IMR-90 (cell line): ENCODE measurements at regions not wholly inside any gene's neighbourhood (a gene's known extent, or its start where the extent isn't known, plus 50 kb on each side); places are given as distances from the start of the nearest gene placed in this dataset.
A peak's percentile ranks its signal among the peaks of the same experiment; 100 is the strongest.

ENCODE experiments used
- ATAC-seq: fragments of 200-7000 bp; cut with Tn5 transposase; 2 replicates; pipeline ENCODE4 v1.9.1; 2020; ENCODE audit warnings: low read depth, mild to moderate bottlenecking, moderate library complexity
- BruUV-seq: library from RNA; stranded (reverse); fragments of 400-500 nt; replicated peaks from 2 replicates; lab custom pipeline; 2021; lab: Mats Ljungman, UMichigan
- CTCF ChIA-PET: fragments of 300-600 bp; formaldehyde crosslinking; extraction: SDS; loops from one replicate; lab custom pipeline; 2021; ENCODE audit warnings: antibody characterized with exemption; lab: Yijun Ruan, JAX
- POLR2A ChIA-PET: fragments of 300-600 bp; sonication (Branson Sonifier 250); formaldehyde crosslinking; loops from one replicate; lab custom pipeline; 2022; ENCODE audit warnings: antibody characterized with exemption; ENCODE audit not compliant: unreplicated experiment; lab: Charles Lee
- DNase-seq: peaks from one replicate; pipeline ENCODE4 v3.0.0; 2013
- H2AFZ ChIP-seq: replicated peaks from 2 replicates; pipeline ENCODE3; 2013; ENCODE audit warnings: low read length, mild to moderate bottlenecking; ENCODE audit not compliant: poor library complexity
- H2AK5ac ChIP-seq: 2 replicates; pipeline ENCODE4 v1.6.1; 2013; ENCODE audit warnings: low read depth, low read length, inconsistent platforms
- H2AK9ac ChIP-seq: replicated peaks from 2 replicates; pipeline ENCODE3; 2013; ENCODE audit warnings: mild to moderate bottlenecking, low read depth, low read length, moderate library complexity; ENCODE audit not compliant: poor library complexity
- H2BK120ac ChIP-seq: 2 replicates; pipeline ENCODE4 v1.6.1; 2013; ENCODE audit warnings: low read depth, low read length, inconsistent platforms
- H2BK15ac ChIP-seq: 3 replicates; pipeline ENCODE4 v1.6.1; 2013; ENCODE audit warnings: low read depth, low read length, inconsistent platforms
- H2BK20ac ChIP-seq: 2 replicates; pipeline ENCODE4 v1.6.1; 2013; ENCODE audit warnings: low read depth, mild to moderate bottlenecking, inconsistent platforms, low read length, moderate library complexity
- H2BK5ac ChIP-seq: 2 replicates; pipeline ENCODE4 v1.6.1; 2013; ENCODE audit warnings: mild to moderate bottlenecking, low read depth, low read length, inconsistent platforms; ENCODE audit not compliant: poor library complexity, severe bottlenecking
- H3K14ac ChIP-seq: replicated peaks from 2 replicates; pipeline ENCODE4 v1.6.1; 2013; ENCODE audit warnings: low read depth, low read length, inconsistent platforms
- H3K18ac ChIP-seq: 2 replicates; pipeline ENCODE4 v1.6.1; 2013; ENCODE audit warnings: low read depth, low read length, control low read depth
- H3K23ac ChIP-seq: 2 replicates; pipeline ENCODE4 v1.6.1; 2013; ENCODE audit warnings: low read depth, low read length, inconsistent platforms
- H3K27ac ChIP-seq: 2 replicates; pipeline ENCODE4 v1.5.1; 2013; ENCODE audit warnings: mild to moderate bottlenecking, control low read depth, low read length; ENCODE audit not compliant: insufficient read depth
- H3K27me3 ChIP-seq: 2 replicates; pipeline ENCODE4 v1.6.1; 2013; ENCODE audit warnings: low read length; ENCODE audit not compliant: control insufficient read depth, insufficient read depth
- H3K36me3 ChIP-seq: 2 replicates; pipeline ENCODE4 v1.6.1; 2013; ENCODE audit warnings: low read length, mixed read lengths; ENCODE audit not compliant: control insufficient read depth, insufficient read depth
- H3K4ac ChIP-seq: 2 replicates; pipeline ENCODE4 v1.6.1; 2013; ENCODE audit warnings: low read depth, low read length, inconsistent platforms
- H3K4me1 ChIP-seq: 2 replicates; pipeline ENCODE4 v1.6.1; 2013; ENCODE audit warnings: low read length, mixed read lengths; ENCODE audit not compliant: control insufficient read depth, insufficient read depth
- H3K4me2 ChIP-seq: 2 replicates; pipeline ENCODE4 v1.6.1; 2013; ENCODE audit warnings: low read depth, mild to moderate bottlenecking, control low read depth, low read length, moderate library complexity
- H3K4me3 ChIP-seq: 2 replicates; pipeline ENCODE4 v1.5.1; 2013; ENCODE audit warnings: low read depth, mild to moderate bottlenecking, control low read depth, low read length, moderate library complexity; ENCODE audit not compliant: insufficient read depth
- H3K56ac ChIP-seq: 2 replicates; pipeline ENCODE4 v1.6.1; 2013; ENCODE audit warnings: low read length, inconsistent platforms; ENCODE audit not compliant: insufficient read depth; ENCODE audit errors: extremely low read depth
- H3K79me1 ChIP-seq, 2 experiments: 2 replicates each; pipeline ENCODE4 v1.6.1; 2013; ENCODE audit warnings: low read length in 2 of 2, inconsistent platforms in 1 of 2, low read depth in 1 of 2
- H3K9ac ChIP-seq: 2 replicates; pipeline ENCODE4 v1.6.1; 2013; ENCODE audit warnings: low read depth, low read length, control low read depth
- H3K9me1 ChIP-seq: 2 replicates; pipeline ENCODE4 v1.6.1; 2013; ENCODE audit warnings: low read length, inconsistent platforms; ENCODE audit not compliant: insufficient read depth
- H3K9me3 ChIP-seq: 2 replicates; pipeline ENCODE4 v1.6.1; 2013; ENCODE audit warnings: low read length; ENCODE audit not compliant: control insufficient read depth, insufficient read depth
- H4K20me1 ChIP-seq: 2 replicates; pipeline ENCODE4 v1.6.1; 2013; ENCODE audit warnings: low read length, inconsistent platforms; ENCODE audit not compliant: insufficient read depth
- H4K5ac ChIP-seq: 2 replicates; pipeline ENCODE4 v1.6.1; 2013; ENCODE audit warnings: mild to moderate bottlenecking, low read depth, low read length, control low read depth
- H4K8ac ChIP-seq, 2 experiments: 2 replicates each; pipeline ENCODE4 v1.6.1; 2013; ENCODE audit warnings: low read depth in 2 of 2, low read length in 2 of 2, control low read depth in 1 of 2, inconsistent platforms in 1 of 2
- H4K91ac ChIP-seq: 2 replicates; pipeline ENCODE4 v1.6.1; 2013; ENCODE audit warnings: low read depth, low read length, inconsistent platforms; ENCODE audit not compliant: insufficient read depth
- BHLHE40 ChIP-seq: fragments of 150-350 bp; IDR thresholded peaks from 2 replicates; pipeline ENCODE4 v1.6.1; 2016; ENCODE audit warnings: mild to moderate bottlenecking, low read depth, low read length
- CEBPB ChIP-seq: IDR thresholded peaks from 2 replicates; pipeline ENCODE4 v1.6.1; 2012; ENCODE audit warnings: low read depth, low read length, improper control_type of control experiment
- CHD1 ChIP-seq: IDR thresholded peaks from 2 replicates; pipeline ENCODE4 v1.6.1; 2012; ENCODE audit warnings: low read depth, low read length, improper control_type of control experiment
- CTCF ChIP-seq: conservative IDR thresholded peaks from 2 replicates; pipeline ENCODE4 v1.5.1; 2012; ENCODE audit warnings: mild to moderate bottlenecking, low read depth, low read length, improper control_type of control experiment
- FOS ChIP-seq: fragments of 150-350 bp; IDR thresholded peaks from 2 replicates; pipeline ENCODE4 v1.6.1; 2016; ENCODE audit warnings: low read depth, low read length
- MAFK ChIP-seq: IDR thresholded peaks from 2 replicates; pipeline ENCODE4 v1.6.1; 2012; ENCODE audit warnings: low read depth, low read length, improper control_type of control experiment
- MAZ ChIP-seq: IDR thresholded peaks from 2 replicates; pipeline ENCODE4 v1.6.1; 2012; ENCODE audit warnings: low read depth, mild to moderate bottlenecking, low read length, improper control_type of control experiment, moderate library complexity, borderline replicate concordance
- MXI1 ChIP-seq: IDR thresholded peaks from 2 replicates; pipeline ENCODE4 v1.6.1; 2012; ENCODE audit warnings: low read depth, mild to moderate bottlenecking, low read length, moderate library complexity, borderline replicate concordance
- NFE2L2 ChIP-seq: fragments of 150-350 bp; IDR thresholded peaks from 2 replicates; pipeline ENCODE4 v1.6.1; 2016; ENCODE audit warnings: low read depth, mild to moderate bottlenecking, low read length
- POLR2A ChIP-seq: IDR thresholded peaks from 2 replicates; pipeline ENCODE4 v1.6.1; 2012; ENCODE audit warnings: mild to moderate bottlenecking, low read depth, low read length
- RAD21 ChIP-seq: IDR thresholded peaks from 2 replicates; pipeline ENCODE4 v1.6.1; 2012; ENCODE audit warnings: low read length, improper control_type of control experiment
- RCOR1 ChIP-seq: IDR thresholded peaks from 2 replicates; pipeline ENCODE4 v1.6.1; 2012; ENCODE audit warnings: mild to moderate bottlenecking, low read length, improper control_type of control experiment; ENCODE audit not compliant: insufficient replicate concordance
- RFX5 ChIP-seq: IDR thresholded peaks from 2 replicates; pipeline ENCODE4 v1.8.0; 2012; ENCODE audit warnings: low read depth, mild to moderate bottlenecking, low read length, moderate library complexity
- SMC3 ChIP-seq: fragments of 150-350 bp; IDR thresholded peaks from 2 replicates; pipeline ENCODE4 v1.6.1; 2016; ENCODE audit warnings: low read depth, mild to moderate bottlenecking, antibody characterized with exemption, low read length, moderate library complexity
- USF2 ChIP-seq: fragments of 150-350 bp; IDR thresholded peaks from 2 replicates; pipeline ENCODE4 v1.6.1; 2017; ENCODE audit warnings: mild to moderate bottlenecking, antibody characterized with exemption, low read length, low read depth
- WGBS, 2 experiments: methylation state at CpG; one replicate each; pipeline versions ENCODE4 v1.1.5 to v1.1.7; 2013; ENCODE audit warnings: missing lambda C conversion rate in 2 of 2; ENCODE audit not compliant: insufficient read length in 1 of 2; ENCODE audit errors: extremely low coverage in 2 of 2; 5-methylcytosine and 5-hydroxymethylcytosine counted together
- dilution Hi-C: fragments of 300-500 bp; cut with HindIII; formaldehyde crosslinking; loops from one replicate; pipeline ENCODE4 v1.14.3; 2018; ENCODE audit warnings: low sequenced_read_pairs; ENCODE audit not compliant: unreplicated experiment
- in situ Hi-C: fragments of 300-500 bp; cut with MboI; formaldehyde crosslinking; loops from 3 replicates; pipeline ENCODE4 v1.14.3; 2019; ENCODE audit warnings: low sequenced_read_pairs, inconsistent platforms, mixed read lengths
- intact Hi-C: fragments of 100-400 bp; cut with micrococcal nuclease; formaldehyde crosslinking; loops from 2 replicates; pipeline ENCODE4 v1.10.0; 2022
- TF ChIP-seq, protein P1 (sequence below): fragments of 150-350 bp; IDR thresholded peaks from 2 replicates; pipeline ENCODE4 v1.6.1; 2016; ENCODE audit warnings: low read depth, mild to moderate bottlenecking, low read length, moderate library complexity, borderline replicate concordance

DNA sequence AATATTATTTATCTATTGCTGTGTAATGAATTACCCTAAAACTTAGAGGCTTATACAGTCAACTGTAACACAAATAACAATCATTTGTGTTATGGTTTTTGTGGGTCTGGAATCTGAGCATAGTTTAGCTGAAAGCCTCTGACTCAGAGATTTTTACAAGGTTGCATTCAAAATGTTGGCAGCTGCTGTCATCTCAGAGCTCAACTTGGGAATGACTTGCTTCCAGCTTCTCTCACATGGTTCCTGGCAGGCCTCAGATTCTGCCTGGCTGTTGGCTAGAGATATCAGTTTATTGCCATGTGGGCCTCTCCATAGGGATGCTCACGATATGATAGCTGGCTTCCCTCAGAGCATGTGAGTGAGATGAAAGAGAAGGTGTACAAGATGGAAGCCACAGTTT is 70.2 kb upstream of the BRWD3 start:
- H3K9me1 ChIP-seq: no peaks in the 10 kb centered on the region
- H4K5ac ChIP-seq: no peak overlapping the region
- H2AFZ ChIP-seq: no peak overlapping the region
- ChIA-PET CTCF (no interaction called here), POLR2A (no interaction called here)
- H3K27ac ChIP-seq: no peak overlapping the region
- H4K91ac ChIP-seq: no peak overlapping the region
- no peaks in the 10 kb centered on the region for H3K9me3 ChIP-seq
- no peak overlapping the region for H3K18ac ChIP-seq
- H3K23ac ChIP-seq: no peak overlapping the region
- no peak overlapping the region for H3K4me2 ChIP-seq
- DNase-seq: peak; percentile 5
- no peak overlapping the region for H3K56ac ChIP-seq
- H3K27me3 ChIP-seq: no peaks in the 10 kb centered on the region; the same call in 1 of the 2 replicates
- no TSS peak for BruUV-seq
- no peaks in the 10 kb centered on the region for H3K36me3 ChIP-seq
- in situ Hi-C loops: no loop called here
- H2AK5ac ChIP-seq: no peak overlapping the region
- H2BK15ac ChIP-seq: no peak overlapping the region
- peak; percentile 29 for ATAC-seq
- H3K9ac ChIP-seq: no peak overlapping the region
- H2BK5ac ChIP-seq: no peak overlapping the region
- no peak overlapping the region for H2BK20ac ChIP-seq
- no peaks in the 10 kb centered on the region for H3K79me1 ChIP-seq
- no peak for TF ChIP-seq RFX5
- TF ChIP-seq MAZ: no peak
- no peak for TF ChIP-seq MXI1
- TF ChIP-seq NFE2L2: no peak
- TF ChIP-seq POLR2A: no peak
- TF ChIP-seq RAD21: no peak
- TF ChIP-seq CHD1: no peak
- TF ChIP-seq BHLHE40: no peak
- TF ChIP-seq CTCF: no peak
- TF ChIP-seq CEBPB: no peak
- TF ChIP-seq USF2: no peak
- TF ChIP-seq FOS: no peak
- TF ChIP-seq MAFK: no peak
- TF ChIP-seq, protein P1, sequence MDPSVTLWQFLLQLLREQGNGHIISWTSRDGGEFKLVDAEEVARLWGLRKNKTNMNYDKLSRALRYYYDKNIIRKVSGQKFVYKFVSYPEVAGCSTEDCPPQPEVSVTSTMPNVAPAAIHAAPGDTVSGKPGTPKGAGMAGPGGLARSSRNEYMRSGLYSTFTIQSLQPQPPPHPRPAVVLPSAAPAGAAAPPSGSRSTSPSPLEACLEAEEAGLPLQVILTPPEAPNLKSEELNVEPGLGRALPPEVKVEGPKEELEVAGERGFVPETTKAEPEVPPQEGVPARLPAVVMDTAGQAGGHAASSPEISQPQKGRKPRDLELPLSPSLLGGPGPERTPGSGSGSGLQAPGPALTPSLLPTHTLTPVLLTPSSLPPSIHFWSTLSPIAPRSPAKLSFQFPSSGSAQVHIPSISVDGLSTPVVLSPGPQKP: no peak
- no peak for TF ChIP-seq RCOR1
- TF ChIP-seq SMC3: no peak
- no peak overlapping the region for H3K4ac ChIP-seq
- no peak overlapping the region for H3K14ac ChIP-seq
- dilution Hi-C loops: no loop called here
- H4K20me1 ChIP-seq: no peaks in the 10 kb centered on the region
- intact Hi-C loops: loop anchor here (10.0 kb wide), 1 partner anchor 495 kb away; no protein-coding TSS in a partner anchor
- 0% methylated on average over 1 of the region's 1 CpG; no CpG with 5 or more reads in 1 of the 2 experiments for WGBS, 2 experiments
- no peaks in the 10 kb centered on the region for H3K4me1 ChIP-seq
- no peak overlapping the region for H4K8ac ChIP-seq
- H2AK9ac ChIP-seq: no peak overlapping the region
- H2BK120ac ChIP-seq: no peak overlapping the region
- H3K4me3 ChIP-seq: no peak overlapping the region
